Astrocyte of the cerebellum (primary cell): ENCODE measurements at regions not wholly inside any gene's neighbourhood (a gene's known extent, or its start where the extent isn't known, plus 50 kb on each side); places are given as distances from the start of the nearest gene placed in this dataset.
"Not testable (repeated sequence)": the region's sequence is repeated elsewhere in the genome, so short reads cannot be mapped to it uniquely, and the experiment has no call there.

ENCODE experiments used
- DNase-seq: peaks from one replicate; pipeline ENCODE4 v3.0.0-alpha.2; 2011; ENCODE audit warnings: low read depth
- H3K4me3 ChIP-seq: 2 replicates; pipeline ENCODE4 v1.5.1; 2011; ENCODE audit warnings: mild to moderate bottlenecking, low read depth, low read length, moderate library complexity
- CTCF ChIP-seq: IDR thresholded peaks from 2 replicates; pipeline ENCODE4 v1.5.1; 2012; ENCODE audit warnings: low read length, low read depth, moderate library complexity, mild to moderate bottlenecking; ENCODE audit errors: missing control alignments
- in situ Hi-C: cut with HindIII; loops from 2 replicates; pipeline ENCODE4 v1.10.0; 2017; ENCODE audit warnings: low sequenced_read_pairs

GRCh38 chr2:242060212-242060835 lies 190.8 kb downstream of the RTP5 start:
- no peak for TF ChIP-seq CTCF
- no peak overlapping the region for H3K4me3 ChIP-seq
- DNase-seq: peak; percentile 68
- in situ Hi-C loops: no loop called here

DNA sequence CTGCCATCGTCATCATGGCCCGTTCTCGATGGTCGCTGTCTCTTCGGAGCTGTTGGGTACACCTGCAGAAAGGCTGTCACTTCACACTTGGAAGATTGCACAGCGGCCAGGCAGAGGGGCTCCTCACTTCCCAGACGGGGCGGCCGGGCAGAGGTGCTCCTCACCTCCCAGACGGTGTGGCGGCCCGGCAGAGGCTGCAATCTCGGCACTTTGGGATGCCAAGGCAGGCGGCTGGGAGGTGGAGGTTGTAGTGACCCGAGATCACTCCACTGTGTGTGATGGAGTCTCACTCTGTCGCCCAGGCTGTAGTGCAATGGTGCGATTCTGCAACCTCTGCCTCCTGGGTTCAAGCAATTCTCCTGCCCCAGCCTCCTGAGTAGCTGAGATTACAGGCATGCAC lies 192.4 kb downstream of the RTP5 start:
- H3K4me3 ChIP-seq, DNase-seq, in situ Hi-C loops: not testable (repeated sequence)

GRCh38 chr2:242063436-242063835 lies 193.9 kb downstream of the RTP5 start:
- in situ Hi-C loops: no loop called here
- DNase-seq: no peak
- H3K4me3 ChIP-seq: no peak overlapping the region
- no peak for TF ChIP-seq CTCF

DNA sequence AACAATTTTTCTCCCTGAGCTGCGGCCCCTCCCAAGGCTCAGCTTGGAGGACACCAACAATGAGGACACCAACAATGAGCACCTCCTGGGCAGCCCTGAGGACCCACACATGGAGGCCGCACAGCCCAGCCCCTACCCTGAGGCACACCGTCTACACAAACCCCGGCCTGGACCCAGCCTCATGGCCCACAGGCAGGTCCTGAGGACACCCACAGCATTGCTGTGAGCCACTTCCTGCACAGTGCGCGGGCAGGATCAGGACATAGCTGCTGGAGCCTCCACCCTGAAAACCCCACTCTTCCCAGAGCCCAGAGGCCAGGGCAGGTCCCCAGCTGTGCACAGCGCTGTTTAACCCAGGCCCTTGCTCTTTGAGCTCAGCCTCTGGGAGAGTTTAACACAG lies 194.3 kb downstream of the RTP5 start:
- TF ChIP-seq CTCF: no peak
- in situ Hi-C loops: no loop called here
- no peak for DNase-seq
- no peak overlapping the region for H3K4me3 ChIP-seq

DNA sequence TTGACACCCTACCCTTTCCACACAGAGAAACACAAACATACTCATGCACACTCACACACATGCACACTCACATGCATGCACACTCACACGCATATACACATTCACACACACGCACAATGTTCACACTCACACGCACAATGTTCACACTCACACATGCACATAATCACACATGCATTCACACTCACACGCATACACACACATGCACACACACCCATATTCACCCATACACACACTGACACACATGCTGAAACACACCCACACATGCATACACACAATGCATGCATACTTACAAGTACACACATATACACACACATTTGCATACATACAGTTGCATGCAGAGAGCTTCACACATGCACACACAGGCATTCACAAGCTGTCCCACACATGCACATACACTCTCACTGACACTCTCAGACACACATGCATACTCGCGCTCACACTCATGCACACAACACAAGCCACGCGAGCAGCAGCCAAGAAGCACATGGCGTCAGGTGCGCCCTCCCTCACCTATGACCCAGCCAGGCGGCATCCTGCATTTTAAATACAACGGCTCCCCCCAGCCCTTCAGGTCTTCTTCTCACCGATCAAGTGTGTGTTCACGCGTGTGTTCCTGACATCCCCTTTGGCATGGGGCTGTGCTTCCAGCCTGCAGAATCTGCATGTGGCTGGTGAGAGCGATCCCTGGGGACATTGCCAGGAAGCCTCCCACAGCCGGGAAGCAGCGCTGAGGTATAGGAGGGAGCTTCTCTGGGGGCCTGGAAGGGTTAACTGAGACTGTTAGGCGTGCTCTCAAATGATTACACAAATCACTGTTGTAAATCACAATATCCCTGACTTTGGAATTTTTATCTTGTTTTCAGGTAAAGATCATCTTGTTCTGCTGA lies 195.1 kb downstream of the RTP5 start:
- in situ Hi-C loops: no loop called here
- no peak overlapping the region for H3K4me3 ChIP-seq
- DNase-seq: no peak
- no peak for TF ChIP-seq CTCF

DNA sequence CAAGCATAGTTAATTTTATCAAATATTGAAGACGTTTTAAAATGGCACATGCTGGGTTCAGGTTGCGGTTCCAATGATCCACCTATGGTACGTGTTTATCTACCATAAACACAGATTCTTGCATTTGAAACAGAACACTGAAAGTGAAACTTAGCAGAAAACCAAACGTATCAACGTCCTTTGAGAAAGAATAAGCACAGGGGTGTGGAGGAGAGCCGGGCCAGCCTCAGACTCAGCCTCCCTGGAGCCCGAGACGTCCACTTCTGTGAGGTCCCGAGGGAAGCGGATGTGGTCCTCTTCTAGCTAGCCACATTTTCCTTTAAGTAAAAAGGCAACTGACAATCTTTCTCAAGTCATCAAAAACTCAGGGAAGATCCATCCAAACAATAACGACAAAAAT lies 195.9 kb downstream of the RTP5 start:
- DNase-seq: no peak
- in situ Hi-C loops: no loop called here
- TF ChIP-seq CTCF: no peak
- H3K4me3 ChIP-seq: no peak overlapping the region

- no peak for DNase-seq
- in situ Hi-C loops: no loop called here
- TF ChIP-seq CTCF: no peak
- no peak overlapping the region for H3K4me3 ChIP-seq
Measured at GRCh38 chr2:242069018-242069417, 199.5 kb downstream of the RTP5 start.

- in situ Hi-C loops, H3K4me3 ChIP-seq: not testable (repeated sequence)
Measured at GRCh38 chr2:242069938-242070395, 200.4 kb downstream of the RTP5 start.

DNA sequence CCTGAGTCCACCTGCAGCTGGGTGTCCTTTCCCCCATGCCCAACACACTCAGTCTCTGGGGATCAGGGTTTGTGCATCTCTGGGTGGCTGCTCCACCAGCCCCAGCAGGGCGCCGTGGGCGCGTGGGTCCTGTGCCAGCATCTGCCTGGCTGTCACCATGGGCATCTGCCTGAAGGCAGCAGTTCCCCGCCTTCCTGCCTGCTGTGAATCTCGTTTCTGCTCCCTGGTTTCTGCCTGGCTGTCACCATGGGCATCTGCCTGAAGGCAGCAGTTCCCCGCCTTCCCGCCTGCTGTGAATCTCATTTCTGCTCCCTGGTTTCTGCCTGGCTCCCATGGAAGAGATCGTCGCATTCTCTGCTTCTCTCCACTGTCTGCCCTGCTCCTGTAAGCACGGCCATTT lies 201.2 kb downstream of the RTP5 start:
- H3K4me3 ChIP-seq, in situ Hi-C loops, DNase-seq: not testable (repeated sequence)

More at GRCh38 chr2:242069938-242070395, 200.4 kb downstream of the RTP5 start:
- not testable (repeated sequence) for DNase-seq

- DNase-seq, in situ Hi-C loops: not testable (repeated sequence)
Measured at GRCh38 chr2:242071377-242071776, 201.8 kb downstream of the RTP5 start.

GRCh38 chr2:242071936-242072335 lies 202.4 kb downstream of the RTP5 start:
- H3K4me3 ChIP-seq, in situ Hi-C loops, DNase-seq: not testable (repeated sequence)

More at GRCh38 chr2:242071377-242071776, 201.8 kb downstream of the RTP5 start:
- not testable (repeated sequence) for H3K4me3 ChIP-seq
